GM19023 (cell line): ENCODE measurements at regions not wholly inside any gene's neighbourhood (a gene's known extent, or its start where the extent isn't known, plus 50 kb on each side); places are given as distances from the start of the nearest gene placed in this dataset.
"Not testable (repeated sequence)": the region's sequence is repeated elsewhere in the genome, so short reads cannot be mapped to it uniquely, and the experiment has no call there.

Experiments used
- ATAC-seq: cut with Tn5 transposase; IDR thresholded peaks from one replicate; pipeline ENCODE4 v1.9.1; 2021; ENCODE audit warnings: mild to moderate bottlenecking, moderate library complexity; ENCODE audit not compliant: unreplicated experiment

DNA sequence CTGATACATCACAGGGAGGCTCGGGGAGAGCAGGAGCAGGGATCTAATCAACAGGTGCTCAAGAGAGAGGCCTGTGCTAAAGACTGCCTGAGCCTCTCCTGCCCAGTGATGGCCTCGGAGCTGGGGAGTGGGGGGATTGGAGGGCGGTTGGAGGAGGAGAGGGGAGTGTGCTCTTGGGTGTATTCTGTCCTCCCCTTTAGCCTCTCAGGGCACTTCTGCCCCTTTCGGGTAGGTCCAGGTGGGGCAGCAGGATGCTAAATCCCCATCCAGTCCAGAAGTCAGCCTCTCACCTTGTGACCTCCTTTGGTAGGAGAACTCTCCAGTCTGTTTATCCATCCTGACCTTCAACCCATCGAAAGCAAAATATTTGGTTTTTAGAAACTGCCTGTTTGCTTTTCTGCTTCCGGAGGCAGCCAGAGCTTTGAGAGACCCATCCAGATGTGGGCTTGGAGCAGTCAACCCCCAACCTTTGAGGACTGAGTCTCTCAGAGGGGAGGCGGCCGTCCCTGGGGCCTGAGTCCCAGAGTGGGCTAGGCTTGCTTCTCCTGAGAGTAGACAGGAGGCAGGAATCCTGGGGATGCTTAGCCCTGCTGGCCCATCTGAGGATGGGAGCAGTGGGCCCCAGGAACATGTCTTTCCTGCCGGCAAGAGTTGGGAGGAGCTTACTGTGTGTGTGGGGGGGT is 105.2 kb upstream of the SYT13 start:
- ATAC-seq: no peak

GRCh38 chr11:45390407-45390806 is 104.3 kb upstream of the SYT13 start:
- no peak for ATAC-seq

GRCh38 chr11:45388472-45388871 is 102.3 kb upstream of the SYT13 start:
- ATAC-seq: no peak

DNA sequence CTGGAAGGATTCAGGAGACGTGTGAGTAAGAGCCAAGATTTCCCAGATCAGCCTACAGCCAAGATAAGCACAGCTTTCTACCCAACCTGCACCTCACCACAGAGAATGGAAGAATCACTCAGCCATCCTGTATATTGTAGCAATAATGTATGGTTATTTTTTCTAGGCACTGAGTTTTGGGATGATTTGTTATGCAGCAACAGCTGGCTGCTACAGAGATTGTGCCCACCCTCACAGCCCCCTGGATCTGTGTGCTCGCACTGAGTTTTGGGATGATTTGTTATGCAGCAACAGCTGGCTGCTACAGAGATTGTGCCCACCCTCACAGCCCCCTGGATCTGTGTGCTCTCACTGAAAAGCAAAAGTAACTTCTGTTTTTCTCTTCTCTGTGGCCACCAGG is 101.7 kb upstream of the SYT13 start:
- ATAC-seq: not testable (repeated sequence)

DNA sequence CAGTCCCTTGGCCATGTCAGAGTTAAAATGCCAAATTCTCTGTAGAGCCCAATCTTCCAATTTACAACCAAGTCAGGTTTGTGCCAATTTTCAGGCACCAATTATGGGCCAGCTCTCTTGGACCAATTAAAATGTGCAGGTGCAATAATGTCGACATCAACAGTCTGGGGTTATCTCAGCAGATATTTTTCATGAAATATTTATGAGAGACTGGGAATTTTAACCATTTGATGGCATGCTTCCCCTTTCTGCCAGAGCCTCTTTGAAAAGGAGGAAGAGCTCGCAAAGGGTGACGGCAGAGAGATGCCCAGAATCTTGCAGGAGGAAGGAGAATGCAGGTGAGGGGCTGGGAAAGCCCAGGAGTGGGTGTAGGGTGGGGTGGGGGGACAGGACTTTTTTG is 100.8 kb upstream of the SYT13 start:
- ATAC-seq: no peak

DNA sequence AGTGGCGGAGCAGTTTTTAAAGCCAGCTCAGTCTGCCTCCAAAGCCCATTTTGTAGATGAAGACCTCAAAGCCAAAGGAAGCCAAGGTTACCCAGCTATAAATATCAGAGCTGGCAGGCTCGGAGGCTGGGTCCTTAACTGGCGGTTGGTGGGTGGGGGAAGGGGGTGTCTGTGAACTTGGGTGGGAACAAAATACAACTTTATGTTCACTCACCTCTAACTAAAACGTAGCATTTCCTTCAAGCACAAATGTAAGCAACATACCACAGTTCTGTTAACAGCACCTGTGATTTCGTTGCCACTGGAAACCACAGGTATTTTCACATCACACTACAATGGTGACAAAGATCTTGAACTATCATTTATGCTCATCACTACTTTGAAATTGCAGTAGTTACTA is 99.7 kb upstream of the SYT13 start:
- no peak for ATAC-seq

- no peak for ATAC-seq
These were observed 99.3 kb upstream of the SYT13 start for GRCh38 chr11:45385423-45385822.

- ATAC-seq: no peak
These were observed 98.6 kb upstream of the SYT13 start for GRCh38 chr11:45384711-45385241.

DNA sequence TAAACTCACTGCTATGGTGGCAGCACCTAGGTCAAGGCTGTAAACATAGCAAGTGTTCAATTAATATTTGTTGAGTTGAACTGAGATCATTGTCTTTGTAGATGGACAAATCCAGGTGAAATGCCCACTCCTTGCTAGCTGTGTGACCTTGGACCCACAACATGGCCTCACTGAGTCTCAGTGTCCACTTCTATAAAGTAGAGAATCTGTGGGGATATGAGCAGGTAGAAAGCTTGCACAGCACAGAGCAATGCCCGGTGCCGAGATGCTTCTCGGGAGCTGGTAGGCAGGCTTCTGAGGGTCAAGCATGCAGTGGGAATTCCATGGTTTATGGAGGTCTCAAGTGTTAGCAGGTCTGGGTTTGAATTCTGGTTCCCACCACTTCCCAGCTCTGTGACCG is 97.9 kb upstream of the SYT13 start:
- ATAC-seq: no peak

- no peak for ATAC-seq
These were observed 97.1 kb upstream of the SYT13 start for GRCh38 chr11:45383224-45383623.

- no peak for ATAC-seq
These were observed 96.2 kb upstream of the SYT13 start for GRCh38 chr11:45382133-45382878.

- no peak for ATAC-seq
These were observed 93.2 kb upstream of the SYT13 start for GRCh38 chr11:45379162-45379863.

DNA sequence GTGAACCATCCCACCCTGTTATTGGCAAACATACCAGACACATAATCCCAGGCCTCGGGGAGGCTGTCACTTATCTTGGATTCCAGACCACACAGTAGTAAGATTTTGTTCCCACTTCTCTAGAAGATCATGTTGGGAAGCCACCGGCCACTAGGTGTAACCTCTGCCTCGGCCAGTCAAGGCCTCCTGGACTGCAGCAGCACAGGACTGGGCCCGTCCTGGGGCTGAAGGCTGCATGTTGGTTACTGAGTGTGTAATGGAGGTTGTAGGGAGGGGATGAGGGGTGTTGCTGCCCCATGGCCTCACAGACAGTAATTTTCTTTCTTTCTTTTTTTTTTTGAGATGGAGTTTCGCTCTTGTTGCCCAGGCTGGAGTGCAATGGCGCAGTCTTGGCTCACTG is 92.4 kb upstream of the SYT13 start:
- no peak for ATAC-seq

GRCh38 chr11:45374653-45375059 is 88.5 kb upstream of the SYT13 start:
- ATAC-seq: no peak

DNA sequence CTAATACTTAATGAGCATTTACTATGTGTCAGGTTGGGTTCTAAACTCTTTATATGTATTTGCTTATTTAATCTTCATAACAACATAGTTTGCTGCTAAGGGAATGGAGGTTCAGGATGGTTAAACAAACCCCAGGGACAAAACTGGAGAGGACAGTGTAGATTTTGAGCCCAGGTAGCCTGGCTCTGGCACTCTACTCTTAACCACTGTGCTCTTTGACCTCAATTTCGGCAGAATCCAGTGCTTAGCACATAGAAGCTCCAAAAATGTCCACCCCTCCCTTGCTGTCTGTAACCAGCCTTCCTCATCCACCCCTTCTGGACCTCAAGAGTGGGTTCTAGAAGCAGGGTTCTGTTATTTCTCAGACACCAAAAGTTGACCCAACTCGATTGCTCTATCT is 88.0 kb upstream of the SYT13 start:
- no peak for ATAC-seq

DNA sequence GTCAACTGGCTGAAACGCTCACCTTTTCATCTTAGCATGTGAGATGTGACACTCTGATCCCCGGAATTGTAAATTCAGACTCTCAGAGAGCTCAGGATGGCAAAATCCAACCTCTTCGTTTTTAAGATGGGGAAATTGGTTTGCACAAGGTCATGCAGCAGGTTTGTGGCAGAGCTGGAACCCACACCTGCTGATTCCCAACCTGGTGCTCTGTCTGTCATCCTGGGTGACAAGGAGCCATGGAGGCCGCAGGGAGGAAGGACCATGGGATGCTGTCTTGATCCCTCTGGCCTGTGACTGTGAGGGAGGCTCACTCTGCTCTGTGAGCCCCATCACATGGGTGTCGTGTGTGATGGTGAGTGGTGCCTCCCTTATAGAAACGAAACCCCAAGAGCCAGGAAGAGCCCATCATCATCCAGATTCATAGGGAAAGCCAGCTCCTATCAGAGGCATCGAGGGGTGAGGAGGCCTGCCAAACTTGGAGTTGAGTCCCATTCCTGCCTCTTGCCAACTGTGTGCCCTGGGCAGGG is 87.4 kb upstream of the SYT13 start:
- ATAC-seq: no peak

DNA sequence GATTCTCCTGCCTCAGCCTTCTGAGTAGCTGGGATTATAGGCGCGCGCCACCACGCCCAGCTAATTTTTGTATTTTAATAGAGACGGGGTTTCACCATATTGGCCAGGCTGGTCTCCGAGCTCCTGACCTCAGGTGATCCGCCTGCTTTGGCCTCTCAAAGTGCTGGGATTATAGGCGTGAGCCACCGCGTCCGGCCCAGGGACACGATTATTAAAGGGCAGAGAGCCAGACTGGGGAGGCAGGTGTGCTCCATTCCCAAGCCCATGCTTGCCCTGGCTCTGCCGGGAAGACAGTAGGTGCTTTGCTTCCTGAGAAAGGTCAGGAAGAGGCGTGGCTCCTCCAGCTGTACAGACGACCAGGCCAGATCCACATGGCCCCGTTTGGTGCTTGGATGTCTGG is 86.3 kb upstream of the SYT13 start:
- not testable (repeated sequence) for ATAC-seq

GRCh38 chr11:45371251-45372115 is 85.3 kb upstream of the SYT13 start:
- ATAC-seq: no peak

- no peak for ATAC-seq
These were observed 83.2 kb upstream of the SYT13 start for GRCh38 chr11:45369313-45369712.

DNA sequence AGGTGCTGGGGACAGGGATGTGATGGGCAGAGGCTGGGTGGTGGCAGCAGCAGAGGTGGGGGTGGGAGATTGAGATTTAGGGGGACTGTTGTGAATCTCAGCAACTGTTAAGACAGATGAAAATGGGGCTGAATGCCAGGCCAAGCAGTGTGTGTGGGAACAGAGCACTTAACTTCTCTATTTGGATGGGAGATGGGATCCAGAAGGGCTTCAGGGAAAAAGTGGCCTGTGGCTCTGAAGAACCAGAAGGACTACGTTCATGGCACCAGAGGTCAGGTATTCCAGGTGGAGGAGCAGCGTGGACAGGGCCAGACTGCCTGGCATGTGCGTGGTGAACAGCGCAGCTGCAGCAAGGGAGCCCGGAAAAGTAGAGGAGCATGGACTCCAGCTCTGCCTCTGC is 82.6 kb upstream of the SYT13 start:
- no peak for ATAC-seq
